ENCODE measurements at regions not wholly inside any gene's neighbourhood (a gene's known extent, or its start where the extent isn't known, plus 50 kb on each side); places are given as distances from the start of the nearest gene placed in this dataset.

DNA sequence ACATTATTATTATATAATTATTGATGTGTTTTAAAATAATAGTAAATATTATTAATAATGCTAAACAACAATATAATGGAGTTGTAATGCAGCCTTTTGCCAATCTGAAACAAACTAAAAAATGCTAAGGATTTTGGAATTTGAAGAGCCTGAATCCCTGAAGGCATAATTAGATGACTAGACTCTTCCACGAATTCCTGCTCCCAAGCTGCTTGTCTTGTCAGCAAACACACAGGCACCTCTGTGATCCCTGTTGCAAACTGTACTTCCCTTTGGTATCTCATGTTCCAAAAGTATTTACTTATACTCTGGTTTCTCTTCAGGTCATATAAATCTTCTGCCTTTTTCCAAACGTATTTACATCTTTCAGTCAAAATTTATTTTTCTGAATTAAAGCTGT, 1862.4 kb downstream of the OLFM4 start:
- 71% methylated on average over 2 of the region's 2 CpGs for WGBS (ENCODE audit: low lambda C conversion rate, missing lambda C conversion rate)
- H3K4me2 ChIP-seq, result no peak overlapping the region
- no peak for DNase-seq (ENCODE audit: low spot score)

DNA sequence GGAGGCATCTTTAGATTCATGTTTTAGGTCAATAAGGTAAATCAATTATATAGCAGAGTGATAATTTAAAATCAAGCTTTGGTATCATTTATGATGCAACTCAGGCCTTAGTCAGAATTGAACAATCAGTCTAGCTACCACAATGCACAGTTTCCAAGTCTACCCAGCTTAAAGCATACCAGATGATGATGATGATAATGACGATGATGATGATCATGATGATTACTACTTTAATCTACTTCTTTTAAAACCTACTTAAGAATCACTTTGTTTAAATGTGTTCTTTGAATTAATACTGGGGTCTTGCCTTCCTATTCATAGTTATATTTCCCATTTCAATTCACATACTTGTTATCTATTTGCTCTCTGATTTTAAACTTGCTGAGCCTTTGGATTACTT, 1872.7 kb downstream of the OLFM4 start:
- Histone ChIP-seq H2AFZ (no peak overlapping the region), H3K4me1 (ENCODE audit: insufficient read depth) (no peaks in the 10 kb centered on the region), H4K20me1 (ENCODE audit: insufficient read depth, poor library complexity, severe bottlenecking) (no peaks in the 10 kb centered on the region), H3K4me3 (no peak overlapping the region), H3K9me3 (ENCODE audit: low read depth) (no peaks in the 10 kb centered on the region), H3K9me2 (replicated peaks; ENCODE audit: insufficient read depth) (no peaks in the 10 kb centered on the region), H3K79me2 (no peaks in the 10 kb centered on the region), H3K27me3 (no peaks in the 10 kb centered on the region), H3K27ac (no peak overlapping the region), H3K4me2 (no peak overlapping the region), H3K36me3 (replicated peaks; ENCODE audit: insufficient read depth, low read depth) (no peaks in the 10 kb centered on the region)
- 90% methylated on average over 1 of the region's 1 CpG for WGBS (ENCODE audit: low lambda C conversion rate, missing lambda C conversion rate)
- DNase-seq (ENCODE audit: low spot score), result no peak
- TF ChIP-seq EZH2phosphoT487 (IDR thresholded peaks at IDR 0.05; ENCODE audit: low read depth, severe bottlenecking, unreplicated experiment), result no peak
- TF ChIP-seq, protein P1, sequence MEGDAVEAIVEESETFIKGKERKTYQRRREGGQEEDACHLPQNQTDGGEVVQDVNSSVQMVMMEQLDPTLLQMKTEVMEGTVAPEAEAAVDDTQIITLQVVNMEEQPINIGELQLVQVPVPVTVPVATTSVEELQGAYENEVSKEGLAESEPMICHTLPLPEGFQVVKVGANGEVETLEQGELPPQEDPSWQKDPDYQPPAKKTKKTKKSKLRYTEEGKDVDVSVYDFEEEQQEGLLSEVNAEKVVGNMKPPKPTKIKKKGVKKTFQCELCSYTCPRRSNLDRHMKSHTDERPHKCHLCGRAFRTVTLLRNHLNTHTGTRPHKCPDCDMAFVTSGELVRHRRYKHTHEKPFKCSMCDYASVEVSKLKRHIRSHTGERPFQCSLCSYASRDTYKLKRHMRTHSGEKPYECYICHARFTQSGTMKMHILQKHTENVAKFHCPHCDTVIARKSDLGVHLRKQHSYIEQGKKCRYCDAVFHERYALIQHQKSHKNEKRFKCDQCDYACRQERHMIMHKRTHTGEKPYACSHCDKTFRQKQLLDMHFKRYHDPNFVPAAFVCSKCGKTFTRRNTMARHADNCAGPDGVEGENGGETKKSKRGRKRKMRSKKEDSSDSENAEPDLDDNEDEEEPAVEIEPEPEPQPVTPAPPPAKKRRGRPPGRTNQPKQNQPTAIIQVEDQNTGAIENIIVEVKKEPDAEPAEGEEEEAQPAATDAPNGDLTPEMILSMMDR (IDR thresholded peaks at IDR 0.05; ENCODE audit: poor library complexity), result no peak

More for the DNA sequence above, 1862.4 kb downstream of the OLFM4 start:
- no peak overlapping the region for H2AFZ ChIP-seq
- no peak overlapping the region for H3K27ac ChIP-seq
- H3K9me2 ChIP-seq (replicated peaks; ENCODE audit: insufficient read depth), result no peaks in the 10 kb centered on the region
- no peak overlapping the region for H3K4me3 ChIP-seq
- H3K4me1 ChIP-seq (ENCODE audit: insufficient read depth), result no peaks in the 10 kb centered on the region
- no peaks in the 10 kb centered on the region for H4K20me1 ChIP-seq (ENCODE audit: insufficient read depth, poor library complexity, severe bottlenecking)
- TF ChIP-seq, protein P1 (IDR thresholded peaks at IDR 0.05; ENCODE audit: poor library complexity), result no peak
- TF ChIP-seq EZH2 (IDR thresholded peaks at IDR 0.05; ENCODE audit: borderline replicate concordance) (no peak), EZH2phosphoT487 (IDR thresholded peaks at IDR 0.05; ENCODE audit: low read depth, severe bottlenecking, unreplicated experiment) (no peak)
- no peaks in the 10 kb centered on the region for H3K27me3 ChIP-seq
- H3K9me3 ChIP-seq (ENCODE audit: low read depth), result no peaks in the 10 kb centered on the region
- no peaks in the 10 kb centered on the region for H3K79me2 ChIP-seq
- H3K36me3 ChIP-seq (replicated peaks; ENCODE audit: insufficient read depth, low read depth), result no peaks in the 10 kb centered on the region

DNA sequence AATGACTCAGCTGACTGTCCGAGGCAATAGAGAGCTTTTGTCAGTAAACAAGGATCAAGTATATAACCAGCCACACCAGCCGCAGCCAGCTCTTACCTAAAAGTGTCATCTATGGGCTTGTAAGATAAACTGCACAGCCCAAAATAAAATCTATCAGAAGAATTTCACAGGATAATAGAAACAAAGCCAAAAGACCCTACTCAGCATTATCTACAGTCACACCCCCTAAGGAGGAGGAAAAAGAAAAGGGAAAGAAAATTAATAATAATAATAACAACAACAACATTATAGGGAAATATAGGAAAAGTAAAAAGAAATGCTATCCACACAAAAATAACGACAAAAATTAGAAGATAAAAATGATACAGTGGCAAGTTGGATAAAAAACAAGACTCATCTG, 1883.8 kb downstream of the OLFM4 start:
- Histone ChIP-seq H3K9me3 (ENCODE audit: low read depth) (no peaks in the 10 kb centered on the region), H3K27ac (no peak overlapping the region), H3K4me1 (ENCODE audit: insufficient read depth) (no peaks in the 10 kb centered on the region), H3K4me2 (no peak overlapping the region), H3K4me3 (no peak overlapping the region), H2AFZ (no peak overlapping the region), H4K20me1 (ENCODE audit: insufficient read depth, poor library complexity, severe bottlenecking) (no peaks in the 10 kb centered on the region), H3K27me3 (no peaks in the 10 kb centered on the region), H3K79me2 (no peaks in the 10 kb centered on the region), H3K36me3 (replicated peaks; ENCODE audit: insufficient read depth, low read depth) (no peaks in the 10 kb centered on the region), H3K9me2 (replicated peaks; ENCODE audit: insufficient read depth) (no peaks in the 10 kb centered on the region)
- no peak for DNase-seq (ENCODE audit: low spot score)
- TF ChIP-seq, protein P1 (IDR thresholded peaks at IDR 0.05; ENCODE audit: poor library complexity), result no peak
- no peak for TF ChIP-seq EZH2 (IDR thresholded peaks at IDR 0.05; ENCODE audit: borderline replicate concordance)
- TF ChIP-seq EZH2phosphoT487 (IDR thresholded peaks at IDR 0.05; ENCODE audit: low read depth, severe bottlenecking, unreplicated experiment), result no peak
- 75% methylated on average over 3 of the region's 3 CpGs for WGBS (ENCODE audit: low lambda C conversion rate, missing lambda C conversion rate)

DNA sequence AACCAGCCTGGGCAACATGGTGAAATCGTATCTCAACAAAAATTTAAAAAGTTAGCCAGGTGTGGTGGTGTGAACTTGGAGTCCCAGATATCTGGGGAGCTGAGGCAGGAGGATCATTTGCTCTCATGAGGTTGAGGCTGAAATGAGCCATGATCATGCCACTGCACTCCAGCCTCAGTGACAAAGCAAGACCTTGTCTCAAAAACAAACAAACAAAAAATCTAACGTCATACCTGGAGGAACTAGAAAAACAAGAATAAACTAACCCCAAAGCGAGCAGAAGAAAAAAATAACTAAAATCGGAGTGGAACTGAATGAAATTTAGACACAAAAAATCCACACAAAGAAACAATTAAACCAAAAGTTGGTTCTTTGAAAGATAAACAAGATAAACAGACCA, 1885.1 kb downstream of the OLFM4 start:
- Histone ChIP-seq H3K9me3 (ENCODE audit: low read depth) (no peaks in the 10 kb centered on the region), H3K4me1 (ENCODE audit: insufficient read depth) (no peaks in the 10 kb centered on the region), H3K79me2 (no peaks in the 10 kb centered on the region), H3K36me3 (replicated peaks; ENCODE audit: insufficient read depth, low read depth) (no peaks in the 10 kb centered on the region), H3K9me2 (replicated peaks; ENCODE audit: insufficient read depth) (no peaks in the 10 kb centered on the region), H2AFZ (no peak overlapping the region), H3K27me3 (no peaks in the 10 kb centered on the region), H3K4me2 (no peak overlapping the region), H4K20me1 (ENCODE audit: insufficient read depth, poor library complexity, severe bottlenecking) (no peaks in the 10 kb centered on the region), H3K4me3 (no peak overlapping the region), H3K27ac (no peak overlapping the region)
- DNase-seq (ENCODE audit: low spot score), result no peak
- WGBS (ENCODE audit: low lambda C conversion rate, missing lambda C conversion rate), result 90% methylated on average over 4 of the region's 4 CpGs
- no peak for TF ChIP-seq EZH2phosphoT487 (IDR thresholded peaks at IDR 0.05; ENCODE audit: low read depth, severe bottlenecking, unreplicated experiment)
- no peak for TF ChIP-seq EZH2 (IDR thresholded peaks at IDR 0.05; ENCODE audit: borderline replicate concordance)
- TF ChIP-seq, protein P1 (IDR thresholded peaks at IDR 0.05; ENCODE audit: poor library complexity), result no peak

Data from hepatocyte (in vitro differentiated cells).